NCI-H1105 (cell line): ENCODE measurements at regions not wholly inside any gene's neighbourhood (a gene's known extent, or its start where the extent isn't known, plus 50 kb on each side); places are given as distances from the start of the nearest gene placed in this dataset.
"Not testable (repeated sequence)": the region's sequence is repeated elsewhere in the genome, so short reads cannot be mapped to it uniquely, and the experiment has no call there.

Experiments used
- DNase-seq: peaks from one replicate; lab custom pipeline; 2025; lab: John Stamatoyannopoulos, UW

GRCh38 chr4:56142088-56142487 lies 193.3 kb downstream of the CEP135 start:
- DNase-seq, result no peak

- DNase-seq, result no peak
These were observed 190.6 kb downstream of the CEP135 start for GRCh38 chr4:56139241-56139827.

DNA sequence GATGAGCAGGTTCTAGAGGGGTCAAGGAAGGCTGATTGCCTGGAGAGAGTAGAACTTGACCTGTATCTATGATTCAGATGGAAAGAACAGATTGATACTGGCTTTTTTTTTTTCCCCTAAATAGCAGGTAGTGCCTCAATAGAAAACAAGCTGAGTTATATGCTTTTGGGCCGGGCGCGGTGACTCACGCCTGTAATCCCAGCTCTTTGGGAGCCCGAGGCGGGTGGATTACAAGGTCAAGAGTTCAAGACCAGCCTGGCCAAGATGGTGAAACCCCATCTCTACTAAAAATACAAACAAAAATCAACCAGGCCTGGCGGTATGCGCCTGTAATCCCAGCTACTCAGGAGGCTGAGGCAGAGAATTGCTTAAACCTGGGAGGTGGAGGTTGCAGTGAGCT lies 186.1 kb downstream of the CEP135 start:
- not testable (repeated sequence) for DNase-seq

GRCh38 chr4:56134266-56134665 lies 185.5 kb downstream of the CEP135 start:
- no peak for DNase-seq

GRCh38 chr4:56132835-56133234 lies 184.1 kb downstream of the CEP135 start:
- DNase-seq, result no peak

DNA sequence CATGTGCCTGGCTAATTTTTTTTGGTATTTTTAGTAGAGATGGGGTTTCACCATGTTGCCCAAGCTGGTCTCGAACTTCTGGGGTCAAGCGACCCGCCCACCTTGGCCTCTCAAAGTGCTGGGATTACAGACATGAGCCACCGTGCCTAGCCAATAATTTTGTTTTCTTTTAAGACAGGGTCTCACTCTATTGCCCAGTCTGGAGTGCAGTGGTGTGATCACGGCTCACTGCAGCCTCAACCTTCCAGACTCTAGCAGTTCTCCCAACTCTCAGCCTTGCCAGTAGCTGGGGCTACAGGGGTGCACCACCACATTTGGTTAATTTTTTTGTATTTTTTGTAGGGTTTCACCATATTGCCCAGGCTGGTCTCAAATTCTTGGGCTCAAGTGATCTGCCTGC lies 183.4 kb downstream of the CEP135 start:
- DNase-seq, result not testable (repeated sequence)

- DNase-seq, result no peak
These were observed 181.9 kb downstream of the CEP135 start for GRCh38 chr4:56130606-56131155.

DNA sequence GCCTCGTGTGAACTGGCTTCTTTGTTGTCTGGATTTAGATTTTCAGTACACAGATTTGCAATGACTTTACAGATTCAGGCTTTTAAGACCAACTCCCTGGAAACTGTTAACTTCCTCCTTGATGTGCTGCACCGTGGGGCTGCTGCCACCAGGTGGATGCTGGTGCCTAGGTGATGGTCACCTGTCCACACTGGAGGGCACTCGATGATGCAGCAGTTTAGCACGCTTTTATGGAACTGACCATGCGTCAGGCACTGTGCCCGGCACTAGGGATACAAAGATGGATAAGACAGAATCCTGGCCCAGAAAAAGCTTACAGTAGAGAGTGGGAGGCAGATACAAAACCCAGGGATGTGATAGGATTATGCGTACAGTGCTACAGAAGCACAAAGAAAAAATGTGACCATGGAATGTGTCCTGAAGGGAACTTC lies 180.7 kb downstream of the CEP135 start:
- no peak for DNase-seq

DNA sequence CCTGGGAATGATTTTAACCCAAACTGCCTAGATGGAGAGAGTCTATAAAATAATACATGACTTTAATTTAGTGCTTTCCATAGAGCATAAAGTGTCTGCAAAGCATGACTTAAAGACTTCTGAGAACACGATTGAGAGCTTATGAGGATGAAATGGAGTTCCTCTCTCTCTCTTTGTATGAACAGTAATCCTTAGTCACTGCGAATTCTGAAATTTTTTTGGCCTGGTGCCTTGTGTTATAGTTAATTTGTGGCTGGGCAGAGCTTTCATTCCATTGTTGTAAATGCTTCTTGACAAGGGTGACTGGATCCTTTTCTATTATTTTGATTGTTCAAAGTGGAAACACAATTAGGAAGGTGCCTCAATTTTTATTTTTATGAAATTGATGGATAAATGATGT lies 179.5 kb downstream of the CEP135 start:
- DNase-seq, result no peak

GRCh38 chr4:56127716-56128115 lies 179.0 kb downstream of the CEP135 start:
- no peak for DNase-seq

DNA sequence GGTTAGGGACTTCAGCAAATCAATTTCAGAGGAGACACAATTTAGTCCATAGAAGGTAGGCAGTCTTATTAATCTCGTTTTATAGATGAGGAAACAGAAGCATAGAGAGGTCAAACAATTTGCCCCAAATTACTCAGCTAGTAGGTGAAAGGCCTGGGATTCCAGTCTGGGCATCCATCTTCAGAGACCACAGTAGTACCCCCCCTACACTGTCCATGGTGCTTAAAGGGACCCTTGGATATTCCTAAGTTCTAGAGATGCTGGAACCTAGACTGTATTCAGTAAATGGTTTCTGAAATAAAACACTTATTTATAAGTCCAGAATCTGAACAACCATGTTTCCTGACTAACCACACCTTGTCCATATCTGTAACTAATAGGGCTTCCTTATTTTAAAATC lies 174.8 kb downstream of the CEP135 start:
- no peak for DNase-seq

DNA sequence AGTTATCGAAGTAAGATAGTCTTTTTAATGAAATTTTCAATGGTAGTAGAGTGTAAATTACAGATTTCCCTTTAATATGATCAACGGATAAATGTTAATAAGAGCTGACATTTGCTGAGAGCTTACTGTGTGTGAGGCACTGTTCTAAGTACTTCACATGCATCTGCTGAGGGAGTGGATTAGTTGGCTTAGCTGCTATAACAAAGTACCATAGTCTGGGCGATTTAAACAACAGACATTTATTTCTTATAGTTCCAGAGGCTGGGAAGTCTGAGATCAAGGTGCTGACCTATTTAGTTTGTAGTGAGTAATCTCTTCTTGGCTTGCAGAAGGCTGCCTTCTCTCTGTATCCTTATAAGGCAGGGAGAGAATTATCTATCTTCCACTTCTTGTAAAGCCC lies 174.3 kb downstream of the CEP135 start:
- DNase-seq, result no peak

DNA sequence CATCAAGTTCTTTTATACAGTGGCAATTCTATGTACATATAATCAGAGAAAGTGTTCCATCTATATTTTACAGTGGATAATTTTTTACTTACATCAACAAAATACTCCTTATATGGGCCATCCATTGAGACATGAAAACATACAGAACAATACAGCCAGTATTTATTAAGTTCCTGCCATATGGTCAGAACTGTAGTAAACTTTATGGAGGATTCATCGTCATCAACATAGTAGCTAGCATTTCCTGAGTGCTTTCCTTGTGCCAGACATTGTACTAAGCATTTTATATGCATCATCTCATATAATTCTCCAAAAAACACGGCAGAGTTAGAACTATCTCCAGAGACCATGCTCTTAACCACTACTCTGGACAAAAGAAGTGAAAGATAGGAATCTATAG lies 170.1 kb downstream of the CEP135 start:
- no peak for DNase-seq

DNA sequence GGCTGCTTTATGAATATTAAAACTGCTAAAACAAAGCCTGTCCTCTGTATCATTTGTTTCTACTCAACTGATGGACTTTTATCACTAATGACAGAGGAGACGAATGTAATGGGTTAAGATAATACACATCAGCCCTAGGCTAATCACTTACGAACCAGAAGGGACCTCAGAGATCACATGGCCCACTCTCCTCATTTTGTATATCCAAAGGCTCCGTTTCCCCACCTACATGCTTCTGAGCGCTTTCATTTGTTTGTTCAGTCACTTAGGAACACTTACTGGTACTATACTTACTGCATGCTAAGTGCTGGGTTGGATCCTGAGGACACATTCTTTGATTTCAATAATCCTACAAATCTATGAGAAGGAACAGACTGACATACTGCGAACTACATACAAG lies 169.3 kb downstream of the CEP135 start:
- no peak for DNase-seq

DNA sequence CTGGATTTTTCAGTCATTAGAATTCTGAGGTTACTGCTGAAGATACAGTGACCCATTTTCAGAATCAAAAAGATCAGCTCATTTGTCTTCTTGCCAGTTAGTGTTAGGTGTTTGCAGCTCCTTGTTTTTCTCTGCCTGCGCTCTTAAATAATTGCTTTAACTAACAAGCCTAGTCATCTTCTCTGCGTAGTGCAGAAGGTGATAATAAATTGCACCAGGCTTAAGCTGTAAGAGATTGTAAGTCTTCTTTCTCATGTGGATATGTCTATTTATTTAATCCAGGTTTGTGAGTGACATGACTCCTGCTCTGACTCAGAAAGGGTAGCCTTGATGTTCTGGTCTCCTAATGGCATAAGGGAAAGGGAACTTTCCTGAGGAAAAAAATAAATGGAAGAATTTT lies 167.2 kb downstream of the CEP135 start:
- no peak for DNase-seq

GRCh38 chr4:56112377-56112776 lies 163.6 kb downstream of the CEP135 start:
- DNase-seq, result no peak

DNA sequence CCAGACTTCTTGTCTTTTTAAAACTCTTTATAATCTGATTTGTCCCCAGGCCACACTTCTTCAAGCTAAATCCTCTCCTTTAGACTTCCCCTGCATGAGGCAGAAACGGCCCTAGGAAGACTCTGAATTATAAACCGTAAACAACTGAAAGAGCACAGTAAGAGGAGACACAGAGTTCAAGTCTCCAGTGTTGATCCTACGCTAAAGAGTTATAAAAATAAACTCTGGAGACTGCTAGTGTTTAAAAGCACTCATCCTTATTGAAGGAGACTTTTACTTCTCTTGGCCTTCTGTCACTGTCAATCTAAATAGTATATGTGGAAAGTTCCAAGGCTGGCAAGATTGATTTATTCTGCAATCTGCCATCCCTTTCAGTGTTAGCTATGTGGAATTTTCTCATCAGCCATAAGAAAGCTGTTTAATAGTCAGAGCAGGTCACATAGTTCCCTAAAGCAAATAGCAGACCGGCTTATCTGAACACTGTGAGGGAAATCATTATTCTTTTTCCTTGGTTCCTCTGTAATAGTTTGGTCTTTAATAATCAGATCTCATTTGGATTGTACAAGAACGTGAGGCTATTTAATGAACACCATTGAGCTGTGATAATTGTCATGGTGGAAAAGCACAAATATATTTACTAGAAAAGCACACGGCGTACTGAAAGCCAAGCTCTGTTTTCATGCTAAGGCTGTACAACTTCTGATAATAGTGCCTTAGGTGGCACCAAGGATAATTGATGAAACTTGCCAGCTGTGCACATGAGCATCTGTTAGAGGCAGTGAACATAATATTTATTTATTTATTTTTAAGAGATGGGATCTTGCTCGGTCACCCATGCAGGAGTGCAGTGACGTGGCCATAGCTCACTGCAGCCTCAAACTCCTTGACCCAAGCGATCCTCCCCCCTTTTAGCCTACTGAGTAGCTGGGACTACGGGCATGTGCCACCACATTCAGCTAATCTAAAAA lies 157.7 kb downstream of the CEP135 start:
- no peak for DNase-seq

GRCh38 chr4:56104188-56104587 lies 155.4 kb downstream of the CEP135 start:
- DNase-seq, result no peak

DNA sequence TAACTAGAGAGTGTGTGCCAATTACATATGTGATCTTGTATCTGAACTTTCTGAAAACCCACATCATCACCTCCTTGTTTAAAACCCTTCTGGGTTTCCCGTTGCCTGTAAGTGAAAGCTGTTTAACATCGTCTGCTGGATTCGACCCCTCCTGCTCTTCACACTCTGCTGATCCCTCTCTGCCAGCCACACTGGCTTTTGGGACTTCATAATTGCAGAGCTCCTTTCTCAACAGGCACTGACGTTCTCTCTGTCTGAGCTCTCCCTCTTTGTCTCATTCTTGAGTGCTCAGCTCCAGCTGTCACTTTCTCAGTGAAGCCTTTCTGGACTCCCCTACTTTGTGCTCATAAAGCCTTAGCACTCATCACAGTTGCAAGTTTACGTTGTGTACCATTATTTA lies 153.9 kb downstream of the CEP135 start:
- no peak for DNase-seq

DNA sequence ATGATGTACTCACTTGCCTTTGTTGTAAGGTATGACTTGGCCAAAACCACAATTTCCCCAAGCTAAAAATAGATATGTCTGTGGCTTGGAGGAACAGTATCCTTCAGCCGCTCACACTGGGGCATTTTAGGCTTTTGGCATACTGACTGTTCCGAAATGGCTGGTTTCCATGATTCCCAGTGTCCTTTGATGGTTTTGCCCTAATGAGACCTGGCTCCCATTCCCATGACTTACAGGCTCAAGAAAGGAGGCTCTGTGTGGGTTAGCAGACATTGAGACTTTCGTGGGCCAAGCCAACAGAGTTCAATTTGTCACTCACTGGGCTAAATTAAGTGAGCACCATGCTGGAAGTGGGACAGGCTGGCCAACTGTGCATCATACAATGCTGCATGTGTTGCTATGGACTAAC lies 150.6 kb downstream of the CEP135 start:
- DNase-seq, result no peak

DNA sequence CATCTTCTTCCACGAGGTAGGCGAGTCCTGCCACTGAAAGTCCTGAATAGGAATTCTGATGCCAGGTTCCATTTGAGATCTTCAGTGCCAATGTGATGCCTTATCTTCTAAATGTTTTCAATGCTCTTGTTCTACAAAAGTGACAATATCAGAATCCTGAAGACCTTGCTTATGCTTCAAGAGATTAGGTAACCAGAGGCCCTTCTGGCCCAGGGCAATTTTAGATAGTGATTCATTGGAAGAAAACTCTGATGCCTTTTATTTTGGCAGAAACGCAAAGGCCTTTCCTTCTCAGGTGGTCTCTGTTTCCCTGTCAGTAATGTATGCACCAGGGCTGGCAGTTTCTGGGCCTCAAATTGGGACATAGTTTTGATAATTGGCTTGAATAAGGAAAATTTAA lies 144.8 kb downstream of the CEP135 start:
- no peak for DNase-seq

- DNase-seq, result no peak
These were observed 143.8 kb downstream of the CEP135 start for GRCh38 chr4:56092540-56092939.

- no peak for DNase-seq
These were observed 137.8 kb downstream of the CEP135 start for GRCh38 chr4:56086561-56086960.
